Suprapubic skin (tissue), 3 donors: ENCODE measurements at regions not wholly inside any gene's neighbourhood (a gene's known extent, or its start where the extent isn't known, plus 50 kb on each side); places are given as distances from the start of the nearest gene placed in this dataset.

ENCODE experiments used
- EP300 ChIP-seq: sonication (generic); formaldehyde crosslinking; IDR thresholded peaks from one replicate; pipeline ENCODE4 v1.6.1; 2017; ENCODE audit warnings: antibody characterized with exemption
- TF ChIP-seq, protein P1 (sequence below), 2 donors: fragments of 200-600 bp in 1 of 2; fragments of 450-650 bp in 1 of 2; sonication (generic) in 1 of 2; IDR thresholded peaks; one replicate each; pipeline ENCODE4 v1.5.1; 2016 to 2019; ENCODE audit warnings: antibody characterized with exemption in 2 of 2, mild to moderate bottlenecking in 1 of 2, moderate library complexity in 1 of 2

- no peak for TF ChIP-seq EP300
- TF ChIP-seq, protein P1, sequence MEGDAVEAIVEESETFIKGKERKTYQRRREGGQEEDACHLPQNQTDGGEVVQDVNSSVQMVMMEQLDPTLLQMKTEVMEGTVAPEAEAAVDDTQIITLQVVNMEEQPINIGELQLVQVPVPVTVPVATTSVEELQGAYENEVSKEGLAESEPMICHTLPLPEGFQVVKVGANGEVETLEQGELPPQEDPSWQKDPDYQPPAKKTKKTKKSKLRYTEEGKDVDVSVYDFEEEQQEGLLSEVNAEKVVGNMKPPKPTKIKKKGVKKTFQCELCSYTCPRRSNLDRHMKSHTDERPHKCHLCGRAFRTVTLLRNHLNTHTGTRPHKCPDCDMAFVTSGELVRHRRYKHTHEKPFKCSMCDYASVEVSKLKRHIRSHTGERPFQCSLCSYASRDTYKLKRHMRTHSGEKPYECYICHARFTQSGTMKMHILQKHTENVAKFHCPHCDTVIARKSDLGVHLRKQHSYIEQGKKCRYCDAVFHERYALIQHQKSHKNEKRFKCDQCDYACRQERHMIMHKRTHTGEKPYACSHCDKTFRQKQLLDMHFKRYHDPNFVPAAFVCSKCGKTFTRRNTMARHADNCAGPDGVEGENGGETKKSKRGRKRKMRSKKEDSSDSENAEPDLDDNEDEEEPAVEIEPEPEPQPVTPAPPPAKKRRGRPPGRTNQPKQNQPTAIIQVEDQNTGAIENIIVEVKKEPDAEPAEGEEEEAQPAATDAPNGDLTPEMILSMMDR (IDR thresholded peaks at IDR 0.05): no peak
These were observed 374.3 kb upstream of the DCN start for GRCh38 chr12:91556909-91557308.
